Astrocyte of the spinal cord (primary cell): ENCODE measurements at regions not wholly inside any gene's neighbourhood (a gene's known extent, or its start where the extent isn't known, plus 50 kb on each side); places are given as distances from the start of the nearest gene placed in this dataset.

Source experiments
- DNase-seq: peaks from one replicate; pipeline ENCODE4 v3.0.0; 2011; ENCODE audit warnings: low read depth, low spot score
- H3K4me3 ChIP-seq: 2 replicates; pipeline ENCODE4 v1.5.1; 2011; ENCODE audit warnings: low read depth, mild to moderate bottlenecking, low read length, moderate library complexity
- in situ Hi-C: cut with HindIII; loops from 2 replicates; pipeline ENCODE4 v1.10.0; 2017; ENCODE audit warnings: low sequenced_read_pairs
- TF ChIP-seq, protein P1 (sequence below): IDR thresholded peaks from 2 replicates; pipeline ENCODE4 v1.5.1; 2012; ENCODE audit warnings: low read depth, mild to moderate bottlenecking, low read length, inconsistent platforms

DNA sequence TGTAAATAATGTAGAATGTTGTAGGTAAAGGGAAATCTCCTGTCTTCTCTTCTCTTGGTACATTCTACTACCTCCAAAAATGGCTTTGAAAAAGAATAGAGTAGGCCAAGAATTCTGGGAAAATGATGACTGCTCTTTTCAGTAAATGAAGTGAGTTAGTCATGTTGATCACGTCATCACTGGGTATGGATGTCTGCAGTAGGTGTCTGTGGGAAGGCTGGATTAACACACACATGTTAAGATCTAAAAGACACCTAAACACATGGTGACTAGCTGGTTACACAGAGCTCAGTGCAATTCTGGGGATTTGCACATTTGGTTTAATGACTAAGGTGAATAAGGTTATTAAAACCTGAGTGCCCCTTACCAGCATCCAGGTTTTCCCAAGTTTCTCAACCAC lies 161.5 kb downstream of the CEP120 start:
- in situ Hi-C loops: no loop called here
- TF ChIP-seq, protein P1, sequence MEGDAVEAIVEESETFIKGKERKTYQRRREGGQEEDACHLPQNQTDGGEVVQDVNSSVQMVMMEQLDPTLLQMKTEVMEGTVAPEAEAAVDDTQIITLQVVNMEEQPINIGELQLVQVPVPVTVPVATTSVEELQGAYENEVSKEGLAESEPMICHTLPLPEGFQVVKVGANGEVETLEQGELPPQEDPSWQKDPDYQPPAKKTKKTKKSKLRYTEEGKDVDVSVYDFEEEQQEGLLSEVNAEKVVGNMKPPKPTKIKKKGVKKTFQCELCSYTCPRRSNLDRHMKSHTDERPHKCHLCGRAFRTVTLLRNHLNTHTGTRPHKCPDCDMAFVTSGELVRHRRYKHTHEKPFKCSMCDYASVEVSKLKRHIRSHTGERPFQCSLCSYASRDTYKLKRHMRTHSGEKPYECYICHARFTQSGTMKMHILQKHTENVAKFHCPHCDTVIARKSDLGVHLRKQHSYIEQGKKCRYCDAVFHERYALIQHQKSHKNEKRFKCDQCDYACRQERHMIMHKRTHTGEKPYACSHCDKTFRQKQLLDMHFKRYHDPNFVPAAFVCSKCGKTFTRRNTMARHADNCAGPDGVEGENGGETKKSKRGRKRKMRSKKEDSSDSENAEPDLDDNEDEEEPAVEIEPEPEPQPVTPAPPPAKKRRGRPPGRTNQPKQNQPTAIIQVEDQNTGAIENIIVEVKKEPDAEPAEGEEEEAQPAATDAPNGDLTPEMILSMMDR: no peak
- no peak for DNase-seq
- H3K4me3 ChIP-seq: no peak overlapping the region

DNA sequence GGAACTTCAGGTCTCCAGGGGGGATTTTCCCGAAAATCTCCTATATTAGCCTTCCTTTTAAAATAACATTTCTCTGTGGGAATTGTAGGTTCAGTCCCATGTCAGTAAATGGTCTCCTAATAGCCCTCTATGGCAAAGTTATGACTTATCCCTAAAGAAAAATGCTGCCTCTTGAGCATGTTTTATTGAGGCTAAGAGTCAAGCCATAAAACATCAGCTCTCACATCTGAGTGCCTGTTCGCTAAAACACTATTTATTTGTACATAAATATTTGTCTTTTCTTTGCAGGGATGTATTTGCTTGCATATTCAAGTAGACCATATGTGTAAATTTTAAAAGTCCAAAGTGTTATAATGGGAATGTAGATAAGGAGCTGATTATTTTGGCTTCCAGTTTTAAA lies 160.4 kb downstream of the PRDM6 start:
- no peak for DNase-seq
- no peak overlapping the region for H3K4me3 ChIP-seq
- TF ChIP-seq, protein P1: no peak
- in situ Hi-C loops: no loop called here

DNA sequence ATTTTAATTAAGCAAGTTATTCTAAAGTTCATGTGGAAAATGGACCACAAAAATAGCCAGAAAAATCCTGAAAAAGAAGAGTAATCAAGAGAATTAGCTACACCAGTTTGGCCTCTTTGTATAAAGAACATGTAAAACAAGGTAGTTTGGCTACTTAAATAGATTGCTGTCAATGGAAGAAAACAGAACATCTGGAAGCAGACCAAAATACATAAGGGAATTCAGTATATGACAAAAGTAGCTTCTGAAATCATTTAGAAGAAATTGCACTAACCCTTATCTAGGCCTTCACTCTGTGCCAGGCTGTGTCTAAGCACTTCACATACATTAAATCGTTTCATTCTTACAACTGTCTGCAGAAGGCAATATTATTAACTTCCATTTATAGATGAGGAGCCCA lies 156.6 kb downstream of the PRDM6 start:
- H3K4me3 ChIP-seq: no peak overlapping the region
- DNase-seq: no peak
- TF ChIP-seq, protein P1: no peak
- in situ Hi-C loops: no loop called here

DNA sequence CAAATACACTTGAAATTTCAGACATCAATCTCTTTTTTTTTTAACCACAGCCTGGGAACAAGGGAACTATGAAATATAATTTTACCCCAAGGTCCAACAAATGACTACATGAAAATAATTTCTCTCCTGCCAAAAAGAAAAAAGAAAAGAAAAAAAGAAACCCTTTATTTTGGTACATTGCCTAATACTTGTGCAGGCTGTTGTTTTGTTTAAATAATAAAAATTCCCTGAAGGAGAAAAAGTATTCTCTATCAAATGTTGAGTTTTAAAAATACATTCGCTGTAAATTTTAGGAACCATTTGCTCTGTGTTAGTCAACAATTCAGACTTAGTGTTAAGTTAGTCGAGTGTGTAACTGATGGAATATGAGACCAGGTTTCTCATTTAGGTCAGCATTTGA lies 155.4 kb downstream of the PRDM6 start:
- no peak for DNase-seq
- no peak overlapping the region for H3K4me3 ChIP-seq
- TF ChIP-seq, protein P1: no peak
- in situ Hi-C loops: no loop called here
